ENCODE measurements at regions not wholly inside any gene's neighbourhood (a gene's known extent, or its start where the extent isn't known, plus 50 kb on each side); places are given as distances from the start of the nearest gene placed in this dataset.

GRCh38 chr7:118404211-118404610, 179.7 kb downstream of the ANKRD7 start:
- no peak for TF ChIP-seq BRCA1 (IDR thresholded peaks at IDR 0.05; ENCODE audit: low read depth, low read length)
- TF ChIP-seq ATF7 (IDR thresholded peaks at IDR 0.05; ENCODE audit: low read depth), result no peak
- no peak for TF ChIP-seq ZZZ3 (IDR thresholded peaks at IDR 0.05; ENCODE audit: control insufficient read depth, insufficient read length, low read depth)
- TF ChIP-seq, protein P1, sequence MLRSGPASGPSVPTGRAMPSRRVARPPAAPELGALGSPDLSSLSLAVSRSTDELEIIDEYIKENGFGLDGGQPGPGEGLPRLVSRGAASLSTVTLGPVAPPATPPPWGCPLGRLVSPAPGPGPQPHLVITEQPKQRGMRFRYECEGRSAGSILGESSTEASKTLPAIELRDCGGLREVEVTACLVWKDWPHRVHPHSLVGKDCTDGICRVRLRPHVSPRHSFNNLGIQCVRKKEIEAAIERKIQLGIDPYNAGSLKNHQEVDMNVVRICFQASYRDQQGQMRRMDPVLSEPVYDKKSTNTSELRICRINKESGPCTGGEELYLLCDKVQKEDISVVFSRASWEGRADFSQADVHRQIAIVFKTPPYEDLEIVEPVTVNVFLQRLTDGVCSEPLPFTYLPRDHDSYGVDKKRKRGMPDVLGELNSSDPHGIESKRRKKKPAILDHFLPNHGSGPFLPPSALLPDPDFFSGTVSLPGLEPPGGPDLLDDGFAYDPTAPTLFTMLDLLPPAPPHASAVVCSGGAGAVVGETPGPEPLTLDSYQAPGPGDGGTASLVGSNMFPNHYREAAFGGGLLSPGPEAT (IDR thresholded peaks at IDR 0.05; ENCODE audit: low read depth), result no peak
- TF ChIP-seq JUND (IDR thresholded peaks at IDR 0.05; ENCODE audit: low read depth, low read length), result no peak
- H3K9ac ChIP-seq (ENCODE audit: control insufficient read depth, insufficient read depth, low read length), result no peak overlapping the region
- in situ Hi-C loops (cut with MboI) (no loop called here), intact Hi-C loops (cut with micrococcal nuclease; ENCODE audit: unreplicated experiment) (no loop called here)
- no peaks in the 10 kb centered on the region for H3K27me3 ChIP-seq (replicated peaks in 1 of 2; ENCODE audit: control insufficient read depth in 2 of 2, insufficient read depth in 2 of 2, low read length in 1 of 2)
- no peaks in the 10 kb centered on the region for H3K79me2 ChIP-seq (ENCODE audit: control insufficient read depth, insufficient read depth, low read length)
- DNase-seq (ENCODE audit: low read depth, low spot score) (no peak), ATAC-seq (no peak), FAIRE-seq (no peak)
- WGBS (ENCODE audit: insufficient coverage, insufficient replicate concordance, low lambda C conversion rate, missing lambda C conversion rate), result 41% methylated on average over 2 of the region's 2 CpGs
- BruUV-seq (replicated peaks), result no TSS peak
- no peaks in the 10 kb centered on the region for H3K36me3 ChIP-seq (ENCODE audit: control insufficient read depth in 2 of 2, insufficient read depth in 2 of 2, low read length in 1 of 2)
- H3K4me2 ChIP-seq (ENCODE audit: control insufficient read depth, insufficient read depth), result no peak overlapping the region
- CTCF ChIA-PET, result no interaction called here
- SMC1A ChIA-PET (ENCODE audit: uncharacterized antibody, unreplicated experiment), result no interaction called here
- no peak overlapping the region for H3K27ac ChIP-seq (ENCODE audit: control insufficient read depth, insufficient read depth)
- POLR2A ChIA-PET, result no interaction called here
- no peak overlapping the region for H2AFZ ChIP-seq (ENCODE audit: control insufficient read depth, low read depth, low read length)
- H3K4me1 ChIP-seq (ENCODE audit: control insufficient read depth, insufficient read depth, low read length), result no peaks in the 10 kb centered on the region
- H3K9me3 ChIP-seq (replicated peaks; ENCODE audit: control insufficient read depth, insufficient read depth, low read length), result no peaks in the 10 kb centered on the region
- H3K4me3 ChIP-seq, result no peak overlapping the region
- no peaks in the 10 kb centered on the region for H4K20me1 ChIP-seq (ENCODE audit: control insufficient read depth, insufficient read depth)
- RAD21 ChIA-PET (ENCODE audit: unreplicated experiment), result no interaction called here

DNA sequence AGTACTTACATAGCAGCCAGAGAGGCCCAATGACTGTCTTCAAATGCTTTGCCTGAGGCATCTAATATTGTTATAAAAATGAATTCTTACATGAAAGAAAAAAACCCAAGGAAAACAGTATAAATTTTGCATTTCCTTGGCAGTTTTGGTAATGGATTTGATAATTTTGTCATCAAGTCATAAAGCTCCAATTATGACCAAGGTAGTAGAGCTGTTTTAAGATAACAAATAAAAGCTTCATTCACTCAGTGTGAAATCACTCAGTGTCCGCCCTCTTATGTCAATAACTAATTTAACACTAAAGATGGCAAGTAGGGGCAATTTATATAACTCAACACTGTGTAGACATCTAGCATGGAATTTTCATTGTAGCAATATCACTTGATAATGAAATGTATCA, 193.9 kb downstream of the ANKRD7 start:
- H3K9me3 ChIP-seq (replicated peaks; ENCODE audit: control insufficient read depth, insufficient read depth, low read length), result no peaks in the 10 kb centered on the region
- 0% methylated on average over 1 of the region's 1 CpG for WGBS (ENCODE audit: insufficient coverage, insufficient replicate concordance, low lambda C conversion rate, missing lambda C conversion rate)
- no peak overlapping the region for H2AFZ ChIP-seq (ENCODE audit: control insufficient read depth, low read depth, low read length)
- H3K4me3 ChIP-seq, result no peak overlapping the region
- no peak for ATAC-seq
- intact Hi-C loops (cut with micrococcal nuclease; ENCODE audit: unreplicated experiment), result no loop called here
- no peaks in the 10 kb centered on the region for H3K79me2 ChIP-seq (ENCODE audit: control insufficient read depth, insufficient read depth, low read length)
- in situ Hi-C loops (cut with MboI), result no loop called here
- SMC1A ChIA-PET (ENCODE audit: uncharacterized antibody, unreplicated experiment), result no interaction called here
- H3K4me2 ChIP-seq (ENCODE audit: control insufficient read depth, insufficient read depth), result no peak overlapping the region
- H3K27me3 ChIP-seq (replicated peaks in 1 of 2; ENCODE audit: control insufficient read depth in 2 of 2, insufficient read depth in 2 of 2, low read length in 1 of 2), result no peaks in the 10 kb centered on the region
- no peaks in the 10 kb centered on the region for H4K20me1 ChIP-seq (ENCODE audit: control insufficient read depth, insufficient read depth)
- DNase-seq (ENCODE audit: low read depth, low spot score), result no peak
- POLR2A ChIA-PET, result no interaction called here
- no peaks in the 10 kb centered on the region for H3K36me3 ChIP-seq (ENCODE audit: control insufficient read depth in 2 of 2, insufficient read depth in 2 of 2, low read length in 1 of 2)
- CTCF ChIA-PET, result no interaction called here
- no peak overlapping the region for H3K27ac ChIP-seq (ENCODE audit: control insufficient read depth, insufficient read depth)
- no TSS peak for BruUV-seq (replicated peaks)
- RAD21 ChIA-PET (ENCODE audit: unreplicated experiment), result no interaction called here
- FAIRE-seq, result no peak
- no peaks in the 10 kb centered on the region for H3K4me1 ChIP-seq (ENCODE audit: control insufficient read depth, insufficient read depth, low read length)
- no peak overlapping the region for H3K9ac ChIP-seq (ENCODE audit: control insufficient read depth, insufficient read depth, low read length)
- TF ChIP-seq PAX8 (IDR thresholded peaks at IDR 0.05), result no peak
- no peak for TF ChIP-seq E4F1 (IDR thresholded peaks at IDR 0.05; ENCODE audit: borderline replicate concordance, partially characterized antibody)
- TF ChIP-seq EGR1 (IDR thresholded peaks at IDR 0.05; ENCODE audit: borderline replicate concordance in 1 of 2, low read depth in 2 of 2, low read length in 2 of 2), result no peak
- no peak for TF ChIP-seq YY1 (IDR thresholded peaks at IDR 0.05; ENCODE audit: low read depth, low read length)
- TF ChIP-seq CHD2 (IDR thresholded peaks at IDR 0.05; ENCODE audit: borderline replicate concordance, low read depth, low read length), result no peak
- no peak for TF ChIP-seq NRF1 (conservative IDR thresholded peaks at IDR 0.05; ENCODE audit: low read depth, low read length)
- TF ChIP-seq, protein P2, sequence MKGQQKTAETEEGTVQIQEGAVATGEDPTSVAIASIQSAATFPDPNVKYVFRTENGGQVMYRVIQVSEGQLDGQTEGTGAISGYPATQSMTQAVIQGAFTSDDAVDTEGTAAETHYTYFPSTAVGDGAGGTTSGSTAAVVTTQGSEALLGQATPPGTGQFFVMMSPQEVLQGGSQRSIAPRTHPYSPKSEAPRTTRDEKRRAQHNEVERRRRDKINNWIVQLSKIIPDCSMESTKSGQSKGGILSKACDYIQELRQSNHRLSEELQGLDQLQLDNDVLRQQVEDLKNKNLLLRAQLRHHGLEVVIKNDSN (IDR thresholded peaks at IDR 0.05; ENCODE audit: borderline replicate concordance, extremely low read length, insufficient read depth, low read depth, low read length), result no peak
- TF ChIP-seq ESRRA (IDR thresholded peaks at IDR 0.05; ENCODE audit: low read length), result no peak
- no peak for TF ChIP-seq ZZZ3 (IDR thresholded peaks at IDR 0.05; ENCODE audit: control insufficient read depth, insufficient read length, low read depth)
- no peak for TF ChIP-seq NR2F1 (conservative IDR thresholded peaks at IDR 0.05)
- no peak for TF ChIP-seq HDGF (IDR thresholded peaks at IDR 0.05)
